Heart left ventricle (tissue), 16 donors: ENCODE measurements at regions not wholly inside any gene's neighbourhood (a gene's known extent, or its start where the extent isn't known, plus 50 kb on each side); places are given as distances from the start of the nearest gene placed in this dataset.

ENCODE experiments used
- ATAC-seq, 4 donors: fragments of 200-7000 bp; cut with Tn5 transposase; one replicate each; pipeline ENCODE4 v1.9.1; 2020 to 2022; ENCODE audit warnings: moderate library complexity in 4 of 4, mild to moderate bottlenecking in 3 of 4, moderate number of reproducible peaks in 1 of 4
- DNase-seq, 5 donors: peaks; one replicate each; pipeline ENCODE4 v3.0.0-alpha.2; 2020
- H3K27ac ChIP-seq, 12 donors: fragments of 200-600 bp; sonication (generic) in 4 of 12; one replicate each; pipeline versions ENCODE4 v1.5.0 to v1.8.0; 2016 to 2022; ENCODE audit warnings: mild to moderate bottlenecking in 2 of 12
- H3K27me3 ChIP-seq, 9 donors: fragments of 200-600 bp; sonication (generic) in 2 of 9; one replicate each; pipeline versions ENCODE4 v1.5.1 to v1.8.0; 2016 to 2022; ENCODE audit warnings: mild to moderate bottlenecking in 3 of 9
- H3K36me3 ChIP-seq, 9 donors: fragments of 200-600 bp; sonication (generic) in 2 of 9; one replicate each; pipeline versions ENCODE4 v1.5.0 to v1.8.0; 2018 to 2022; ENCODE audit warnings: mild to moderate bottlenecking in 2 of 9
- H3K4me1 ChIP-seq, 12 donors: fragments of 200-600 bp; sonication (generic) in 4 of 12; one replicate each; pipeline versions ENCODE4 v1.5.0 to v1.8.0; 2016 to 2022; ENCODE audit warnings: mild to moderate bottlenecking in 3 of 12
- H3K4me3 ChIP-seq, 12 donors: fragments of 200-600 bp; sonication (generic) in 4 of 12; one replicate each; pipeline versions ENCODE4 v1.5.0 to v1.8.0; 2017 to 2022; ENCODE audit warnings: mild to moderate bottlenecking in 9 of 12, moderate library complexity in 4 of 12
- H3K9me3 ChIP-seq, 12 donors: fragments of 200-600 bp; sonication (generic) in 4 of 12; one replicate each; pipeline versions ENCODE4 v1.5.0 to v1.8.0; 2016 to 2022; ENCODE audit warnings: mild to moderate bottlenecking in 1 of 12
- CTCF ChIP-seq, 12 donors: fragments of 200-600 bp; sonication (generic) in 4 of 12; IDR thresholded peaks; one replicate each; pipeline versions ENCODE4 v1.5.0 to v1.8.0; 2018 to 2022; ENCODE audit warnings: antibody characterized with exemption in 12 of 12, mild to moderate bottlenecking in 5 of 12
- POLR2A ChIP-seq, 2 donors: fragments of 450-650 bp; IDR thresholded peaks; one replicate each; pipeline ENCODE4 v1.6.1; 2017; ENCODE audit warnings: antibody characterized with exemption in 2 of 2, mild to moderate bottlenecking in 2 of 2, moderate library complexity in 2 of 2
- WGBS, 4 donors: extraction: QIAGEN DNeasy Blood & Tissue Kit in 2 of 4; methylation state at CpG; one replicate each; pipeline versions ENCODE4 v1.1.5 to v1.1.7; 2013 to 2018; 5-methylcytosine and 5-hydroxymethylcytosine counted together
- intact Hi-C, 10 donors: fragments of 100-400 bp; cut with DNase I; formaldehyde crosslinking; loops; one replicate each; pipeline versions ENCODE4 v1.11.1 to v1.14.2; 2022
- donor health status: ischemic (EF 13 %, LVEDD 7.1; RV severe dilation, severe dysfunction).
- donor health status: healthy with polysubstance abuse.
- donor health status: DM: no; HTN: yes; CAD: no.
- donor health status: DM: no; HTN: no; CAD: no.
- donor health status: ischemic (EF 25% LVEDD 6.9; RV normal size, moderate dysfunction).
- donor health status: ischemic (EF 25% LVEDD 5.7; RV mildly dilated, moderate dysfunction).
- donor health status: healthy.
- donor health status: DM: yes; HTN: yes; CAD: no.
- donor health status: ischemic (EF 35%, LVEDD 5.7; RV mildly dilated, moderate dysfunction).
- donor health status: nonischemic (EF 11% LVEDD 7.7; RV severe dilation, severe dysfunction).
- donor health status: DM: yes; HTN: yes; CAD: no.
- donor health status: PGD.
- donor health status: ischemic (EF 29% LVEDD 5.4; RV normal size, mild dysfunction).
- donor health status: nonischemic (EF 23%, LVEDD 6.1; RV moderate dilation, normal function).

- Histone ChIP-seq H3K27me3 (no peaks in the 10 kb centered on the region), H3K36me3 (no peaks in the 10 kb centered on the region), H3K9me3 (no peaks in the 10 kb centered on the region), H3K4me3 (no peak overlapping the region), H3K27ac (no peak overlapping the region), H3K4me1 (peaks cover 0 to 57% (median 22%) of the 10 kb centered on the region in 12 donors)
- TF ChIP-seq POLR2A (IDR thresholded peaks at IDR 0.05) (no peak), CTCF (IDR thresholded peaks at IDR 0.05) (no peak)
- ATAC-seq, result no peak
- 98 to 100% (median 99%) methylated on average over 1 of the region's 1 CpG for WGBS, 4 donors
- intact Hi-C loops, result no loop called here
- DNase-seq, result no peak
Measured at GRCh38 chr1:232522189-232522588, 107.7 kb downstream of the SIPA1L2 start.

DNA sequence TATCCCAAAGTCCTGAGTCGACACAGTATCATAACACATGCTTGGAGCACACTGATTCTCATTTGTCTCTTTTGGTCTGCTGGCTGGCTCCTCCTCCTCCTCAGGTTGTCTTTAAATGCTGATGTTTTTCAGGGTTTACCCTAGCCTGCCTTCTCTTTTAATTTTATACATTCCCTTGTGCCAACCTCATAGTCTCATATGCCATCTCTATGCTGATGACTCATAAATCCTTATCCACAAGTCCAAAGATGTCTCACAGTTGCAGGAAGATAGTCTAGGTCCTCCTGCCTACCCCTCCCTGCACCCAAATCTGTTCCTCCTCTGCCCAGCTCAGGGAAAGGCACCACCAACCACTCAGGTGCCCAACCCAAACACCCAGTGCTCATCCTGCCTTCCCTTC is 108.3 kb downstream of the SIPA1L2 start:
- WGBS, 4 donors, result 88 to 94% (median 91%) methylated on average over 1 of the region's 1 CpG
- Histone ChIP-seq H3K27me3 (no peaks in the 10 kb centered on the region), H3K27ac (no peak overlapping the region), H3K36me3 (no peaks in the 10 kb centered on the region), H3K4me3 (no peak overlapping the region), H3K9me3 (no peaks in the 10 kb centered on the region), H3K4me1 (peaks cover 0 to 54% (median 20%) of the 10 kb centered on the region in 12 donors)
- DNase-seq, result no peak
- no peak for ATAC-seq
- intact Hi-C loops, result no loop called here
- TF ChIP-seq CTCF (IDR thresholded peaks at IDR 0.05) (no peak), POLR2A (IDR thresholded peaks at IDR 0.05) (no peak)

- ATAC-seq (peak; percentile 82 to 88 (median 84)), DNase-seq (peak; percentile 48 to 66 (median 64))
- Histone ChIP-seq H3K4me3 (no peak overlapping the region), H3K4me1 (peaks cover 0 to 40% (median 12%) of the 10 kb centered on the region in 12 donors), H3K27me3 (no peaks in the 10 kb centered on the region), H3K27ac (no peak overlapping the region), H3K9me3 (no peaks in the 10 kb centered on the region), H3K36me3 (peaks cover 0 to 11% (median 10%) of the 10 kb centered on the region in 9 donors)
- no peak for TF ChIP-seq POLR2A (IDR thresholded peaks at IDR 0.05)
- TF ChIP-seq CTCF (IDR thresholded peaks at IDR 0.05), result no peak
- 49 to 65% (median 60%) methylated on average over 8 to 11 of the region's 11 CpGs for WGBS, 4 donors
- intact Hi-C loops, result loop anchor here in 5 of 10 donors (5.0 to 10.0 kb wide), 2 partner anchors 43 to 106 kb away; no protein-coding TSS in a partner anchor
Measured at GRCh38 chr1:232519186-232519585, 110.7 kb downstream of the SIPA1L2 start.

DNA sequence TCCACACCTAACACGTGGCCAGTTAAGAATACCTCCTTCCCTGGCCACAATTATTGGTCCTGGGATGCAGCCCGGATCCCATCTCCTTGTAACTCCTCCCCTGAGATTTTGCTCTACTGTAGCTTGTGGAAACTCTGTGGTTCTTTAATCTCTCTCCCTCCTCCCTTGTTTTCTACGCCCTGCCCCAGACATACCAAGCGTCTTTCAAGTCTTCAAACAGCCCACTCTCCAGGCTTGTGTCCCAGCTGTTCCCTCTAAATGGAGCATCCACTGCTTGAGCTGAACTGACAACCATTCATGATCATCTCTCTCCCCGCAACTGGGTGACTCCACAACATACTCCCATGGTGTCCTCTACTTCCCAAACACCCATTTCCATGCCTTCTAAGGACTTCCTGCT is 111.6 kb downstream of the SIPA1L2 start:
- ATAC-seq (no peak), DNase-seq (no peak)
- 76 to 82% (median 81%) methylated on average over 5 of the region's 5 CpGs for WGBS, 4 donors
- intact Hi-C loops, result loop anchor here in 5 of 10 donors (5.0 to 10.0 kb wide), 2 partner anchors 44 to 106 kb away; no protein-coding TSS in a partner anchor
- no peaks in the 10 kb centered on the region for H3K27me3 ChIP-seq
- peaks cover 0 to 20% (median 16%) of the 10 kb centered on the region in 9 donors for H3K36me3 ChIP-seq
- TF ChIP-seq POLR2A (IDR thresholded peaks at IDR 0.05) (no peak), CTCF (IDR thresholded peaks at IDR 0.05) (no peak)
- H3K27ac ChIP-seq, result no peak overlapping the region
- no peak overlapping the region for H3K4me3 ChIP-seq
- no peaks in the 10 kb centered on the region for H3K9me3 ChIP-seq
- H3K4me1 ChIP-seq, result peaks cover 0 to 43% (median 10%) of the 10 kb centered on the region in 12 donors
